ENCODE measurements at regions not wholly inside any gene's neighbourhood (a gene's known extent, or its start where the extent isn't known, plus 50 kb on each side); places are given as distances from the start of the nearest gene placed in this dataset.

- TF ChIP-seq, protein P1, sequence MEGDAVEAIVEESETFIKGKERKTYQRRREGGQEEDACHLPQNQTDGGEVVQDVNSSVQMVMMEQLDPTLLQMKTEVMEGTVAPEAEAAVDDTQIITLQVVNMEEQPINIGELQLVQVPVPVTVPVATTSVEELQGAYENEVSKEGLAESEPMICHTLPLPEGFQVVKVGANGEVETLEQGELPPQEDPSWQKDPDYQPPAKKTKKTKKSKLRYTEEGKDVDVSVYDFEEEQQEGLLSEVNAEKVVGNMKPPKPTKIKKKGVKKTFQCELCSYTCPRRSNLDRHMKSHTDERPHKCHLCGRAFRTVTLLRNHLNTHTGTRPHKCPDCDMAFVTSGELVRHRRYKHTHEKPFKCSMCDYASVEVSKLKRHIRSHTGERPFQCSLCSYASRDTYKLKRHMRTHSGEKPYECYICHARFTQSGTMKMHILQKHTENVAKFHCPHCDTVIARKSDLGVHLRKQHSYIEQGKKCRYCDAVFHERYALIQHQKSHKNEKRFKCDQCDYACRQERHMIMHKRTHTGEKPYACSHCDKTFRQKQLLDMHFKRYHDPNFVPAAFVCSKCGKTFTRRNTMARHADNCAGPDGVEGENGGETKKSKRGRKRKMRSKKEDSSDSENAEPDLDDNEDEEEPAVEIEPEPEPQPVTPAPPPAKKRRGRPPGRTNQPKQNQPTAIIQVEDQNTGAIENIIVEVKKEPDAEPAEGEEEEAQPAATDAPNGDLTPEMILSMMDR (IDR thresholded peaks at IDR 0.05; ENCODE audit: low read depth, low read length) = no peak
- DNase-seq (ENCODE audit: extremely low read depth, low read depth) = no peak
Measured at GRCh38 chr18:1917569-1917968, 653.7 kb downstream of the METTL4 start.

DNA sequence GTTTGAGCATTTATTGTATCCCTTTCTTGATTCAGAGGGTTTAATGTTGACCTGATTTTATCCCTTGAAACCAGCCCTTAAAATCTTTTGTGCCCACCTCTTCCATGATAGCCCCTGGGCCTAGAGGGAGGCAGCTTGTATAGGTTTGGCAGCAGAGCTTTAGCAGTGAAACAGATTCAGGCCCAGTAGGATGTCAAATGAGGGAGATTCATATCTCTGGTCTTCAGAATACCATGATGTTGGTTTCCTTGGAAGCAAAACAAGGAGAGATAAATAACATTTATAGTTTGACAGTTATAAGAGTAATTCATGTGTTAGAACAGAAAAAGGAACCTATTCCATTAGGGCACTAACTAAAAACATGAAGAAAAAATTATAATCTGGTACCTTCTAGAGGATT is 649.2 kb downstream of the METTL4 start:
- DNase-seq (ENCODE audit: extremely low read depth, low read depth) = no peak
- TF ChIP-seq, protein P1 (IDR thresholded peaks at IDR 0.05; ENCODE audit: low read depth, low read length) = no peak

DNA sequence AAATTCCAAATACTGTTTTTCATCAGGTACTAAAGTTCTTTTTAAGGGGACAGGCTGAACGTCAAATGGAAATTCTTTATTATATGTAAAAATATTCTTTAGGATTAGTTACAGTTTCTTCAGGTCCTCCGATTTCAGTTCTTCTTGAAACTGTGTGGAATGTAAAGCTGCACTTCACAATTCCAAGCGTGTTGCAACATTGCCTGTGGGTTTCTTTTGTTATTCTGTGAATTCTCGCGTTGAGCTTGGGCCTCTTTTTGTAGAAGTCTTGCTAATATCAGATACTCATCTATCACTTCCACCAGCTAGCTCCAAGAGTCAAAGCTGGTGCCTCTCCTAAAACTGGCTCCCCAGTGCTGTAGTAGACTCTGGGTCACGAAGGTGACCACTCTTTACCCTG is 642.6 kb downstream of the METTL4 start:
- DNase-seq (ENCODE audit: extremely low read depth, low read depth) = no peak
- TF ChIP-seq, protein P1 (IDR thresholded peaks at IDR 0.05; ENCODE audit: low read depth, low read length) = no peak

- TF ChIP-seq, protein P1 (IDR thresholded peaks at IDR 0.05; ENCODE audit: low read depth, low read length) = no peak
- no peak for DNase-seq (ENCODE audit: extremely low read depth, low read depth)
Measured at GRCh38 chr18:1929720-1930119, 641.6 kb downstream of the METTL4 start.

DNA sequence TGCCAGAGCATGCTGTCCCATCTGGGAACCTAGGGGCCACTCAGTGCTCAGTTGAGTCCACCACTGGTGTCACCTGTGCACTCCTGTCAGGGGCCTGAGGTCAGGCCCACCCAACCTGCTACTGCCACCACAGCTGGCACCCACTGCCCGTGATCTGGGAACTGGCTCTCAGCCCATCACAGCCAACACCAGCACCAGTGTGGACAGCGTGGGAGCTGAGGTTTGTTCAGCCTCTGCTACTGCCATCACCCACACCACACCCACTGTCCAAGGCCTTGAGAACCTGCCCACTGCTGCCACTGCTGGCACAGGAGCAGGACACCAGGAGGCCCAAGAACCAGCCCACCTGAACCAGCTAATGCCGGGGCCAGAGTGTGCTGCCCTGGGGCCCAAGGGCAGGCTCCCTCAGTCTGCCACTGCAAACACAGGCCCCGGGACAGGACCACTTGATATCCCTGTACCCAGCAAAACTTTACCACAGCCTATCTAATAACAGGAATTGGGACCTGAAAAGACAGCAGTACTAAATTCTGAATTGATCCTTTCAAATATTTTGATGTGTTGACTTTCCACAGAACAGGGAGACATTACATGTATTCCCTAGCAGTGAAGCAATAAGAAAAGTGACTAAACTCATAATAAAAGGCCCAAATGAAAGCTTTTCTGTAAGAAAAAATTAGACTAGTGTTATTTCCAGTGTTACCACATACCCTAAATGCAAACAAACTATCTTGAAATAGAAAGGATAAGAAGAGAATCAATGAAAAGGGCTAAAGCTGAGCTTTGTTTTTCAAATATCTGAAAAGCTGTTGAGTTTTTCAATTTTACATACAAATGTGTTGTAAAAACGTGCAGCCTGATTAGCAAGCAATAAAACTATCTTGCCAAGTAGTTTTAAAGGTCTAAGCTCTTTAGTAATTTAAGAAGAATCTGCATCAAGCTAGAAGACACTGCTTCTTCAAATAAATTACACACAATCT is 640.7 kb downstream of the METTL4 start:
- TF ChIP-seq, protein P1 (IDR thresholded peaks at IDR 0.05; ENCODE audit: low read depth, low read length) = no peak
- DNase-seq (ENCODE audit: extremely low read depth, low read depth) = no peak

DNA sequence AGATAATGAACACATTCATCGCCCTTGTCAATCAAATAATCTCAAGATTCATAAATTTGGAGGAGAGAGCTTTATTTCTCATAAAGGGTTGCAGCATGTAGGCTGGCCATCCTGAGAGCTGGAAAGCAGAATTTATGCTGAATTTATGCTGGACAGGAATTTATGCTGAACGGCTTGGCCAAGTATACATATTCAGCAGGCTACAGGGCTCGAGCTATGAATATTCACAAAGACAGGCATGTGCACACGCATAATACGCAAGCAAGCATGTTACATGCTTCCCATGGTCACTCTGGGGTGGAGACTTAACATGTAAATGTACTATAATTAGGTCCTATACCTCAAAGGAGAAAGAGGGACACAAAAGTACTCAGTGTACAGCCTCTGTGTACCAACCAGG is 618.8 kb downstream of the METTL4 start:
- DNase-seq (ENCODE audit: extremely low read depth, low read depth) = no peak
- TF ChIP-seq, protein P1 (IDR thresholded peaks at IDR 0.05; ENCODE audit: low read depth, low read length) = no peak

- TF ChIP-seq, protein P1 (IDR thresholded peaks at IDR 0.05; ENCODE audit: low read depth, low read length) = no peak
- no peak for DNase-seq (ENCODE audit: extremely low read depth, low read depth)
Measured at GRCh38 chr18:1954583-1955312, 616.6 kb downstream of the METTL4 start.

Measured in AG09319 (cell line).